AG04449 (cell line): ENCODE measurements at regions not wholly inside any gene's neighbourhood (a gene's known extent, or its start where the extent isn't known, plus 50 kb on each side); places are given as distances from the start of the nearest gene placed in this dataset.
"Not testable (repeated sequence)": the region's sequence is repeated elsewhere in the genome, so short reads cannot be mapped to it uniquely, and the experiment has no call there.

ENCODE experiments used
- CTCF ChIA-PET: fragments of 350-600 bp; formaldehyde crosslinking; extraction: SDS; loops from one replicate; lab custom pipeline; 2021; ENCODE audit warnings: antibody characterized with exemption; lab: Yijun Ruan, JAX
- POLR2A ChIA-PET: fragments of 400-600, 350-600 bp; formaldehyde crosslinking; extraction: SDS; loops from one replicate; lab custom pipeline; 2020; ENCODE audit warnings: antibody characterized with exemption, inconsistent platforms; lab: Yijun Ruan, JAX
- DNase-seq: peaks from one replicate; pipeline ENCODE4 v3.0.0-alpha.2; 2010; ENCODE audit warnings: low read depth, low spot score
- H3K4me3 ChIP-seq: 2 replicates; pipeline ENCODE4 v1.5.1; 2011; ENCODE audit warnings: low read depth, mild to moderate bottlenecking, control low read depth, low read length
- TF ChIP-seq, protein P1 (sequence below): IDR thresholded peaks from one replicate; pipeline ENCODE4 v1.5.1; 2011; ENCODE audit warnings: mild to moderate bottlenecking, moderate library complexity, low read length, control low read depth, inconsistent platforms; ENCODE audit not compliant: insufficient read depth; ENCODE audit errors: missing control alignments

DNA sequence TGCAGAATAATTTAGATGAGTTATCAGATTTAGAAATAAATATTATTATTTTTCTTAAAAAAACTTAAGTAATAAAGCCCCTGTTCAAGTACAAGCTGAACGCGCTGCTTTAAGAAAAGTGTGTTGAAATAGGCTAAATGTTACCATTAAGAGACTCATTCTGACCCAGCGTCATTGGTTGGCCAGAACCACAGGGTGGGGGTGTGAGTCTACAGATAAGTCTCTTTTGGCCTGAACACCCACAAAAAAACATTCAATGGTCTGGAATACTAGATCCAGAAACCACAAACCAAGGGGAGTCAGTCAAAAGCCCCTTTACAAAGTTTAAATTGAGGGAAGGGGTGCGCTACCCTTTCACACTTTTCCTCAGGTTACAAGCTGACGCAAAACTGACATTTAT lies 776.1 kb downstream of the KCNJ2 start:
- no peak for DNase-seq
- no peak overlapping the region for H3K4me3 ChIP-seq
- TF ChIP-seq, protein P1, sequence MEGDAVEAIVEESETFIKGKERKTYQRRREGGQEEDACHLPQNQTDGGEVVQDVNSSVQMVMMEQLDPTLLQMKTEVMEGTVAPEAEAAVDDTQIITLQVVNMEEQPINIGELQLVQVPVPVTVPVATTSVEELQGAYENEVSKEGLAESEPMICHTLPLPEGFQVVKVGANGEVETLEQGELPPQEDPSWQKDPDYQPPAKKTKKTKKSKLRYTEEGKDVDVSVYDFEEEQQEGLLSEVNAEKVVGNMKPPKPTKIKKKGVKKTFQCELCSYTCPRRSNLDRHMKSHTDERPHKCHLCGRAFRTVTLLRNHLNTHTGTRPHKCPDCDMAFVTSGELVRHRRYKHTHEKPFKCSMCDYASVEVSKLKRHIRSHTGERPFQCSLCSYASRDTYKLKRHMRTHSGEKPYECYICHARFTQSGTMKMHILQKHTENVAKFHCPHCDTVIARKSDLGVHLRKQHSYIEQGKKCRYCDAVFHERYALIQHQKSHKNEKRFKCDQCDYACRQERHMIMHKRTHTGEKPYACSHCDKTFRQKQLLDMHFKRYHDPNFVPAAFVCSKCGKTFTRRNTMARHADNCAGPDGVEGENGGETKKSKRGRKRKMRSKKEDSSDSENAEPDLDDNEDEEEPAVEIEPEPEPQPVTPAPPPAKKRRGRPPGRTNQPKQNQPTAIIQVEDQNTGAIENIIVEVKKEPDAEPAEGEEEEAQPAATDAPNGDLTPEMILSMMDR: no peak
- ChIA-PET CTCF (no interaction called here), POLR2A (no interaction called here)

DNA sequence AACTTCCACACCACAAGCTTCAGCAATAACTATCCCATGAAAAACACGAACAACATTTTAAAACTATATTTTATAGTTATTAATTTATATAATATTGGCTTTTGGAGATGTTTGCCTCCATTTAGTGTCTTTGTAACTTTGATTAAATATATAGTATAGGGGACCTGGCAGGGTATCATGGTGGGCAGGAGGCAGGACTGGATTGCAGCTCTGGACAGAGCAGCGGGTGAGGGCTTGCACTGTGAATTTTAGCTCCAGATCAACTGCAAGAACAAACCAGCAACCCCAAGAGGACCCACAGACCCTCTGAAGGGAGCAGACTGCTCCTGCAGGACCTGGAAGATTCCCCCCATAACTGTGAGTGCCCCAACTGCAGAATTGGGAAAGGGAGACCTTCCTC lies 777.9 kb downstream of the KCNJ2 start:
- H3K4me3 ChIP-seq: no peak overlapping the region
- ChIA-PET CTCF (no interaction called here), POLR2A (no interaction called here)
- TF ChIP-seq, protein P1: no peak
- no peak for DNase-seq

DNA sequence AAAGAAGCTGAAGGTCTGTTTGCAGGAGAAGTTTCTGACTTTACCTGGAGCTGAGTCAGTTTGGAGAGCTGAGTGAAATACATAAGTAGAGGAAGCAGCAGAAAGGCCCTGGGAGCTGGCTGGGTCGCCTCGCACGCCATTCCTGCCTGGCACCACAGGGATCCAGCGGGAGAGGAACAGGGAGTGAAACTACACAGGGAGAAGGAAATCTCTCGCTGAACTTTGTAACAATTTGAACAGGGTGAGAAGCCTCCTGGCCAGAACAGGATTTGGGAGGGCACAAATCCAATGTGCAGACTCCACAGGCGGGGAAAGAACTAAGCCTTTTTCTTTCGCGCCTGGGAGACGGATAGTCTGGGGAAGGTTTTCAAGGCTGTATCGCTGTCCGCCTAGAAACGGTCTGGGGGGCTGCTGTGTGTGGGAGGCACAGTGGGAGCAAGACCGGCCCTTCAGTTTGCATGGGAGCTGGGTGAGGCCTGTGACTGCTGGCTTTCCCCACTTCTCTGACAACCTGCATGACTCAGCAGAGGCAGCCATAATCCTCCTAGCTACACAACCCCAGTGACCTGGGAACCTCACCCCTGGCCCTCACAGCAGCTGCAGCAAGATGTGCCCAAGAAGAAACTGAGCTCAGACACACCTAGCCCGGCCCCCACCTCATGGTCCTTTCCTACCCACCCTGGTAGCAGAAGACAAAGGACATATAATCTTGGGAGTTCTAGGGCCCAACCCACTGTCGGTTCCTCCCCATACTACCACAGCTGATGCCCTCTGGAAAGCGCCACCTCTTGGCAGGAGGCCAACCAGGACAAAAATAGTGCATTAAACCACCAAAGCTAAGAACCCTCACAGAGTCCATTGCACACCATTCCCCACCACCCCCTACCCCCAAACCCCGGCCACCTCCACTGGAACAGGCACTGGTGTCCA lies 778.6 kb downstream of the KCNJ2 start:
- POLR2A ChIA-PET: no interaction called here
- TF ChIP-seq, protein P1: no peak
- no peak for DNase-seq
- CTCF ChIA-PET: no interaction called here
- H3K4me3 ChIP-seq: no peak overlapping the region

DNA sequence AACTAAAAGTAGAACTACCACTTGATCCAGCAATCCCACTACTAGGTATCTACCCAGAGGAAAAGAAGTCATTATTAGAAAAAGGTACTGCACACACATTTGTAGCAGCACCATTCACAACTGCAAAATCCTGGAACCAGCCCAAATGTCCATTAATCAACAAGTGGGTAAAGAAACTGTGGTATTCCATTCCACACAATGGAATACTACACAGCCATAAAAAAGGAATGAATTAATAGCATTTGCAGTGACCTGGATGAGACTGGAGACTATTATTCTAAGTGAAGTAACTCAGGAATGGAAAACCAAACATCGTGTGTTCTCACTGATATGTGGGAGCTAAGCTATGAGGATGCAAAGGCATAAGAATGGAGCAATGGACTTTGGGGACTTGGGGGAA lies 783.8 kb downstream of the KCNJ2 start:
- CTCF ChIA-PET, DNase-seq, H3K4me3 ChIP-seq, POLR2A ChIA-PET: not testable (repeated sequence)

DNA sequence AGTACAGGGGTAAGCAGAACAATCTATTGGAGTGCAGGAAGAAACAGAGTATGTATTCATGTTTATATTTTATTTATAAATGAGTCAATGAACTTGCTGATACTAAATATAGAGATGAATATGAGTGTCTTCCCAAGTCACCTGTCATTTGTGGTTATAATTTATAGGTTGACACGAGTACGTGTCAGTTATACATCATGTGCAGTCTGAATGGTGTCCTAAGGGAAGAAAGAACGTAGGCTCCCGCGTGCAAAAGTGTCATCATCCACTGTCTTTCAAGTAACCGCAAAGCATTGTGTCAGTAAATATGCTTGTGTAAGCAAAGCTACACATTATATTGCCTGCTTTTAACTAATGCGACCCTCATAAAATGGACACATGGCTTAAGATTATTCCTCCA lies 786.1 kb downstream of the KCNJ2 start:
- ChIA-PET CTCF (no interaction called here), POLR2A (no interaction called here)
- no peak for DNase-seq
- TF ChIP-seq, protein P1: no peak
- no peak overlapping the region for H3K4me3 ChIP-seq

DNA sequence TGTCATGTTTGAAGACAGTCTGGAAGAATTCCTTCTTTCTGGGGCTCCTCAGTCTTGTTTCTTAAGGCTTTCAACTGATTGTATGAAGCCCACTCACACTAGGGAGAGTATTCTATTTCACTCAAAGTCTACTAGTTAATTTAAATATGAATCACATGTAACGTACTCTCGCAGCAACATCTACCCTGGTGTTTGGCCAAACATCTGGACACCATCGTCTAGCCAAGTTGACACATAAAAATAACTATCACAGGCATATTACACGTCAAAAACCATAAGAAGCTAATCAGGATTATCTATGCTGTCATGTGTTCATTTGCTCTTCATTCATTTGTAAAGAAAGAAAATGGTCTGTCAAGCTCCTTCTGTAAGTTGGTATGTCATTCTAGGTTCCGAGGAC lies 787.4 kb downstream of the KCNJ2 start:
- CTCF ChIA-PET: no interaction called here
- POLR2A ChIA-PET: no interaction called here
- DNase-seq: no peak
- TF ChIP-seq, protein P1: no peak
- H3K4me3 ChIP-seq: no peak overlapping the region

DNA sequence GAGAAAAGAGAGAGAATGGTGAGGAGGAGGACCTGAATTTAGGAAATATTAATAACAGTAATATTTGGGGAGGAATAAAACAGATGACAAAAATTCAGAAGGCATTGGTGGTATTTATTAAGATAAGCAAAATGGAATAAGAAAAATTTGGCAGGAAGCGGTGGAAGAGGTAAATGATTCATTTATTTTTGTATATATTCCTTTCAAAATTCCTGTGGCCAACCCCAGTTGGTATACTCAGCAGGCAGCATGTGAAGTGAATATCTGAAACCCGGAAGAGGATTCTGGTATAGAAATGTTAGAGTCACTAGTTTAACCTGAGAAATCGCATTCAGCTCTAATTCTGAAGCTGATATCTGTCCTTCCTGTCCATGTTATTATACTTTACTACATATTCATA lies 792.0 kb downstream of the KCNJ2 start:
- ChIA-PET CTCF (no interaction called here), POLR2A (no interaction called here)
- DNase-seq: no peak
- TF ChIP-seq, protein P1: no peak
- no peak overlapping the region for H3K4me3 ChIP-seq
